HepG2 (cell line): ENCODE measurements at regions not wholly inside any gene's neighbourhood (a gene's known extent, or its start where the extent isn't known, plus 50 kb on each side); places are given as distances from the start of the nearest gene placed in this dataset.

ENCODE experiments used
- ATAC-seq: fragments of 200-7000 bp; cut with Tn5 transposase; 3 replicates; pipeline ENCODE4 v1.9.1; 2020; ENCODE audit warnings: mild to moderate bottlenecking, moderate library complexity
- BruUV-seq: library from RNA; stranded (reverse); fragments of 400-500 nt; replicated peaks from 2 replicates; lab custom pipeline; 2021; lab: Mats Ljungman, UMichigan
- CTCF ChIA-PET: fragments of 300-600 bp; formaldehyde crosslinking; extraction: SDS; loops from one replicate; lab custom pipeline; 2021; ENCODE audit warnings: low total read pairs, inconsistent platforms, low intra/inter-chr PET ratio; lab: Yijun Ruan, JAX
- POLR2A ChIA-PET: fragments of 350-600 bp; sonication (Branson Sonifier 250); formaldehyde crosslinking; loops from one replicate; lab custom pipeline; 2020; ENCODE audit warnings: antibody characterized with exemption, inconsistent platforms; lab: Yijun Ruan, JAX
- DNase-seq: peaks from one replicate; pipeline ENCODE4 v3.0.0-alpha.2; 2015; ENCODE audit warnings: low spot score
- FAIRE-seq: peaks from 3 replicates; lab custom pipeline; 2011; peaks lifted over from hg19 to GRCh38; lab: Jason Lieb, UNC
- H2AFZ ChIP-seq: one replicate; pipeline ENCODE4 v1.6.1; 2011; ENCODE audit warnings: low read length, inconsistent platforms
- H3K27ac ChIP-seq: fragments of 300-600 bp; 3 replicates; pipeline ENCODE4 v1.8.0; 2011; ENCODE audit warnings: mixed run types, mild to moderate bottlenecking, mixed read lengths, low read length, inconsistent platforms; ENCODE audit not compliant: insufficient read depth; ENCODE audit errors: extremely low read length
- H3K27me3 ChIP-seq, 2 experiments: fragments of 200-600 bp in 1 of 2; 2 replicates in 1 of 2; 3 replicates in 1 of 2; pipeline versions ENCODE4 v1.6.0 to v1.8.0; 2011; ENCODE audit warnings: low read length in 2 of 2, mild to moderate bottlenecking in 2 of 2, moderate library complexity in 2 of 2, inconsistent platforms in 1 of 2; ENCODE audit not compliant: insufficient read depth in 2 of 2, control insufficient read depth in 1 of 2
- H3K36me3 ChIP-seq, 2 experiments: fragments of 200-600 bp in 1 of 2; replicated peaks in 1 of 2; 2 replicates in 1 of 2; 3 replicates in 1 of 2; pipeline versions ENCODE4 v1.5.1 to v1.8.0; 2011; ENCODE audit warnings: low read length in 2 of 2, inconsistent platforms in 1 of 2; ENCODE audit not compliant: insufficient read depth in 2 of 2, control insufficient read depth in 1 of 2
- H3K4me1 ChIP-seq: 2 replicates; pipeline ENCODE4 v1.5.1; 2012; ENCODE audit warnings: low read length, inconsistent platforms; ENCODE audit not compliant: insufficient read depth
- H3K4me2 ChIP-seq: 2 replicates; pipeline ENCODE4 v1.6.0; 2011; ENCODE audit warnings: low read depth, low read length, inconsistent platforms
- H3K4me3 ChIP-seq, 3 experiments: fragments of 200-600 bp in 1 of 3; sonication (generic), shearing (Covaris generic) in 1 of 3; replicated peaks in 1 of 3; 2 replicates each; pipeline ENCODE4 v1.5.1; 2011 to 2016; ENCODE audit warnings: low read length in 3 of 3, inconsistent platforms in 2 of 3, low read depth in 2 of 3, mild to moderate bottlenecking in 2 of 3, control low read depth in 1 of 3, mixed read lengths in 1 of 3; ENCODE audit not compliant: insufficient read depth in 1 of 3
- H3K79me2 ChIP-seq: one replicate; pipeline ENCODE4 v1.6.1; 2011; ENCODE audit warnings: low read length, inconsistent platforms; ENCODE audit not compliant: insufficient read depth
- H3K9ac ChIP-seq: 2 replicates; pipeline ENCODE4 v1.6.0; 2011; ENCODE audit warnings: mild to moderate bottlenecking, low read depth, low read length, inconsistent platforms; ENCODE audit not compliant: insufficient read depth
- H3K9me3 ChIP-seq: 2 replicates; pipeline ENCODE4 v1.5.1; 2012; ENCODE audit warnings: mild to moderate bottlenecking, low read length
- H4K20me1 ChIP-seq: 2 replicates; pipeline ENCODE4 v1.6.0; 2011; ENCODE audit warnings: inconsistent platforms, mild to moderate bottlenecking, low read length, moderate library complexity; ENCODE audit not compliant: insufficient read depth
- BORCS8-MEF2B ChIP-seq: sonication (generic); formaldehyde crosslinking; IDR thresholded peaks from 2 replicates; pipeline ENCODE4 v1.8.0; 2022; ENCODE audit warnings: mild to moderate bottlenecking, missing genetic modification reagents
- CEBPG ChIP-seq: IDR thresholded peaks from 2 replicates; pipeline ENCODE4 v1.6.1; 2016
- FOXA3 ChIP-seq: IDR thresholded peaks from 2 replicates; pipeline ENCODE4 v1.6.1; 2016; ENCODE audit warnings: missing genetic modification reagents, missing compliant biosample characterization
- GATAD2A ChIP-seq: IDR thresholded peaks from 2 replicates; pipeline ENCODE4 v1.6.1; 2016
- HHEX ChIP-seq: IDR thresholded peaks from 2 replicates; pipeline ENCODE4 v1.6.1; 2016; ENCODE audit warnings: control low read depth
- HMG20A ChIP-seq: IDR thresholded peaks from 2 replicates; pipeline ENCODE4 v1.6.1; 2016; ENCODE audit warnings: borderline replicate concordance
- HNF4A ChIP-seq: sonication (generic); formaldehyde crosslinking; IDR thresholded peaks from 2 replicates; pipeline ENCODE4 v1.4.0; 2020; ENCODE audit warnings: missing genetic modification reagents
- NR2F2 ChIP-seq: IDR thresholded peaks from 2 replicates; pipeline ENCODE4 v1.6.1; 2012; ENCODE audit warnings: low read depth, inconsistent platforms, borderline replicate concordance
- NR2F6 ChIP-seq, 2 experiments: IDR thresholded peaks; 2 replicates each; pipeline ENCODE4 v1.6.1; 2016; ENCODE audit warnings: antibody characterized with exemption in 1 of 2, mild to moderate bottlenecking in 1 of 2
- SOX6 ChIP-seq, 2 experiments: fragments of 450-650 bp in 1 of 2; sonication (generic) in 1 of 2; formaldehyde crosslinking in 1 of 2; IDR thresholded peaks; 2 replicates each; pipeline versions ENCODE4 v1.4.0 to v1.6.1; 2017 to 2020; ENCODE audit warnings: antibody characterized with exemption in 1 of 2, mild to moderate bottlenecking in 1 of 2, missing genetic modification reagents in 1 of 2
- TBX2 ChIP-seq: sonication (generic); formaldehyde crosslinking; IDR thresholded peaks from 2 replicates; pipeline ENCODE4 v1.5.0; 2020; ENCODE audit warnings: missing genetic modification reagents, mild to moderate bottlenecking, borderline replicate concordance
- TBX3 ChIP-seq: fragments of 450-650 bp; IDR thresholded peaks from 2 replicates; pipeline ENCODE4 v1.6.1; 2017; ENCODE audit warnings: antibody characterized with exemption, mild to moderate bottlenecking, inconsistent platforms, borderline replicate concordance
- ZNF337 ChIP-seq: sonication (generic); formaldehyde crosslinking; IDR thresholded peaks from 2 replicates; pipeline ENCODE4 v1.5.1; 2020; ENCODE audit warnings: missing genetic modification reagents, low read depth, mild to moderate bottlenecking, borderline replicate concordance
- ZNF747 ChIP-seq: sonication (generic); formaldehyde crosslinking; IDR thresholded peaks from 2 replicates; pipeline ENCODE4 v1.8.1; 2023; ENCODE audit warnings: missing genetic modification reagents, mild to moderate bottlenecking, borderline replicate concordance
- ZNF790 ChIP-seq: sonication (generic); formaldehyde crosslinking; IDR thresholded peaks from 2 replicates; pipeline ENCODE4 v1.8.0; 2022; ENCODE audit warnings: missing genetic modification reagents, mild to moderate bottlenecking, borderline replicate concordance
- WGBS: methylation state at CpG from one replicate; pipeline ENCODE4 v1.1.6; 2017; ENCODE audit warnings: low lambda C conversion rate; 5-methylcytosine and 5-hydroxymethylcytosine counted together
- in situ Hi-C: cut with HindIII; loops from 2 replicates; pipeline ENCODE4 v1.10.0; 2017; ENCODE audit warnings: low pct_unique_long_range_greater_than_20kb; ENCODE audit not compliant: extremely low pct_ligation_motif_present
- intact Hi-C: fragments of 100-400 bp; cut with micrococcal nuclease; formaldehyde crosslinking; loops from one replicate; pipeline ENCODE4 v1.10.0; 2022; ENCODE audit not compliant: unreplicated experiment
- TF ChIP-seq, protein P1 (sequence below): IDR thresholded peaks from 2 replicates; pipeline ENCODE4 v1.6.1; 2016; ENCODE audit warnings: low read depth, missing genetic modification reagents, missing compliant biosample characterization
- TF ChIP-seq, protein P2 (sequence below): IDR thresholded peaks from 2 replicates; pipeline ENCODE4 v1.4.0; 2020; ENCODE audit warnings: mild to moderate bottlenecking, missing genetic modification reagents

DNA sequence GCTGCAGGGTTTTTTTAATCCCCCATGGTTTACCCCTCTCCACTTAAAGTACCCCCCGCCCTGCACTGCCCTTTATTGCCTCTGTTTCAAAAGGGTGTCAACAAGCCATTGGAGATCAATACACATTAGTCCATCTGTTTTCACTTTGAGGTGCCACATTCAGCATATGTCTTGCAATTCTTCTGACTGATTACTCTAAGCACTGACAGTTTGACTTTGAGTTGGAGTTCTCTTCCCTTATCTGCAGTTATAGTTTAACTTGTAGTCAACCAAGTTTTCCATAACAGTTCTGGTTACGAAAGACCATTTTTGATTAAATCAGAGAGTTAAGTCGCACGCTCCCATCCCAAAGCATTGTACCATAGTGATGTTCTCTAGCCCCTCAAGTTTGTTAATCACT, 260.8 kb upstream of the TBX3 start:
- intact Hi-C loops (no loop called here), in situ Hi-C loops (no loop called here)
- Histone ChIP-seq H4K20me1 (no peaks in the 10 kb centered on the region), H3K79me2 (no peaks in the 10 kb centered on the region), H3K4me3 (no peak overlapping the region), H3K9ac (no peak overlapping the region), H3K36me3 (no peaks in the 10 kb centered on the region), H3K27me3 (peaks cover 0 to 10% of the 10 kb centered on the region in 2 experiments; a peak in 2 of 5 replicates), H3K27ac (no peak overlapping the region), H3K4me1 (peaks cover 11% of the 10 kb centered on the region), H2AFZ (no peak overlapping the region), H3K4me2 (no peak overlapping the region), H3K9me3 (0 out of 2 replicates have a peak, but pooled peaks cover 3% of the 10 kb centered on the region)
- POLR2A ChIA-PET, result no interaction called here
- CTCF ChIA-PET, result no interaction called here
- WGBS, result 1% methylated on average over 4 of the region's 4 CpGs
- BruUV-seq, result no TSS peak
- peak; percentile 21 for FAIRE-seq
- peak; percentile 30 for DNase-seq
- ATAC-seq, result peak; percentile 60
- TF ChIP-seq CEBPG (CRISPR knock-in tag) (peak; percentile 20; the same call in 1 of the 2 replicates), TBX3 (peak; percentile 39; the same call in 1 of the 2 replicates), HHEX (CRISPR knock-in tag) (peak; percentile 91), HMG20A (CRISPR knock-in tag) (peak; percentile 13; the same call in 1 of the 2 replicates), TBX2 (CRISPR knock-in tag) (peak; percentile 87), HNF4A (peak; percentile 23; the same call in 1 of the 2 replicates), ZNF337 (no peak), NR2F6 (IDR thresholded peaks at IDR 0.05) (peak; percentile 16; the same call in 1 of the 2 replicates), NR2F6 (CRISPR knock-in tag; IDR thresholded peaks at IDR 0.05) (no peak), NR2F2 (0 out of 2 replicates have a peak, but pooled peaks have one; percentile 19), ZNF747 (no peak), BORCS8-MEF2B (CRISPR knock-in tag) (no peak), FOXA3 (peak; percentile 50; the same call in 1 of the 2 replicates), ZNF790 (CRISPR knock-in tag) (no peak), GATAD2A (CRISPR knock-in tag) (0 out of 2 replicates have a peak, but pooled peaks have one; percentile 24), SOX6 (IDR thresholded peaks at IDR 0.05) (no peak), SOX6 (CRISPR knock-in tag; IDR thresholded peaks at IDR 0.05) (peak; percentile 65)
- TF ChIP-seq, protein P1, sequence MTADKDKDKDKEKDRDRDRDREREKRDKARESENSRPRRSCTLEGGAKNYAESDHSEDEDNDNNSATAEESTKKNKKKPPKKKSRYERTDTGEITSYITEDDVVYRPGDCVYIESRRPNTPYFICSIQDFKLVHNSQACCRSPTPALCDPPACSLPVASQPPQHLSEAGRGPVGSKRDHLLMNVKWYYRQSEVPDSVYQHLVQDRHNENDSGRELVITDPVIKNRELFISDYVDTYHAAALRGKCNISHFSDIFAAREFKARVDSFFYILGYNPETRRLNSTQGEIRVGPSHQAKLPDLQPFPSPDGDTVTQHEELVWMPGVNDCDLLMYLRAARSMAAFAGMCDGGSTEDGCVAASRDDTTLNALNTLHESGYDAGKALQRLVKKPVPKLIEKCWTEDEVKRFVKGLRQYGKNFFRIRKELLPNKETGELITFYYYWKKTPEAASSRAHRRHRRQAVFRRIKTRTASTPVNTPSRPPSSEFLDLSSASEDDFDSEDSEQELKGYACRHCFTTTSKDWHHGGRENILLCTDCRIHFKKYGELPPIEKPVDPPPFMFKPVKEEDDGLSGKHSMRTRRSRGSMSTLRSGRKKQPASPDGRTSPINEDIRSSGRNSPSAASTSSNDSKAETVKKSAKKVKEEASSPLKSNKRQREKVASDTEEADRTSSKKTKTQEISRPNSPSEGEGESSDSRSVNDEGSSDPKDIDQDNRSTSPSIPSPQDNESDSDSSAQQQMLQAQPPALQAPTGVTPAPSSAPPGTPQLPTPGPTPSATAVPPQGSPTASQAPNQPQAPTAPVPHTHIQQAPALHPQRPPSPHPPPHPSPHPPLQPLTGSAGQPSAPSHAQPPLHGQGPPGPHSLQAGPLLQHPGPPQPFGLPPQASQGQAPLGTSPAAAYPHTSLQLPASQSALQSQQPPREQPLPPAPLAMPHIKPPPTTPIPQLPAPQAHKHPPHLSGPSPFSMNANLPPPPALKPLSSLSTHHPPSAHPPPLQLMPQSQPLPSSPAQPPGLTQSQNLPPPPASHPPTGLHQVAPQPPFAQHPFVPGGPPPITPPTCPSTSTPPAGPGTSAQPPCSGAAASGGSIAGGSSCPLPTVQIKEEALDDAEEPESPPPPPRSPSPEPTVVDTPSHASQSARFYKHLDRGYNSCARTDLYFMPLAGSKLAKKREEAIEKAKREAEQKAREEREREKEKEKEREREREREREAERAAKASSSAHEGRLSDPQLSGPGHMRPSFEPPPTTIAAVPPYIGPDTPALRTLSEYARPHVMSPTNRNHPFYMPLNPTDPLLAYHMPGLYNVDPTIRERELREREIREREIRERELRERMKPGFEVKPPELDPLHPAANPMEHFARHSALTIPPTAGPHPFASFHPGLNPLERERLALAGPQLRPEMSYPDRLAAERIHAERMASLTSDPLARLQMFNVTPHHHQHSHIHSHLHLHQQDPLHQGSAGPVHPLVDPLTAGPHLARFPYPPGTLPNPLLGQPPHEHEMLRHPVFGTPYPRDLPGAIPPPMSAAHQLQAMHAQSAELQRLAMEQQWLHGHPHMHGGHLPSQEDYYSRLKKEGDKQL (CRISPR knock-in tag), result peak; percentile 39; the same call in 1 of the 2 replicates
- TF ChIP-seq, protein P2, sequence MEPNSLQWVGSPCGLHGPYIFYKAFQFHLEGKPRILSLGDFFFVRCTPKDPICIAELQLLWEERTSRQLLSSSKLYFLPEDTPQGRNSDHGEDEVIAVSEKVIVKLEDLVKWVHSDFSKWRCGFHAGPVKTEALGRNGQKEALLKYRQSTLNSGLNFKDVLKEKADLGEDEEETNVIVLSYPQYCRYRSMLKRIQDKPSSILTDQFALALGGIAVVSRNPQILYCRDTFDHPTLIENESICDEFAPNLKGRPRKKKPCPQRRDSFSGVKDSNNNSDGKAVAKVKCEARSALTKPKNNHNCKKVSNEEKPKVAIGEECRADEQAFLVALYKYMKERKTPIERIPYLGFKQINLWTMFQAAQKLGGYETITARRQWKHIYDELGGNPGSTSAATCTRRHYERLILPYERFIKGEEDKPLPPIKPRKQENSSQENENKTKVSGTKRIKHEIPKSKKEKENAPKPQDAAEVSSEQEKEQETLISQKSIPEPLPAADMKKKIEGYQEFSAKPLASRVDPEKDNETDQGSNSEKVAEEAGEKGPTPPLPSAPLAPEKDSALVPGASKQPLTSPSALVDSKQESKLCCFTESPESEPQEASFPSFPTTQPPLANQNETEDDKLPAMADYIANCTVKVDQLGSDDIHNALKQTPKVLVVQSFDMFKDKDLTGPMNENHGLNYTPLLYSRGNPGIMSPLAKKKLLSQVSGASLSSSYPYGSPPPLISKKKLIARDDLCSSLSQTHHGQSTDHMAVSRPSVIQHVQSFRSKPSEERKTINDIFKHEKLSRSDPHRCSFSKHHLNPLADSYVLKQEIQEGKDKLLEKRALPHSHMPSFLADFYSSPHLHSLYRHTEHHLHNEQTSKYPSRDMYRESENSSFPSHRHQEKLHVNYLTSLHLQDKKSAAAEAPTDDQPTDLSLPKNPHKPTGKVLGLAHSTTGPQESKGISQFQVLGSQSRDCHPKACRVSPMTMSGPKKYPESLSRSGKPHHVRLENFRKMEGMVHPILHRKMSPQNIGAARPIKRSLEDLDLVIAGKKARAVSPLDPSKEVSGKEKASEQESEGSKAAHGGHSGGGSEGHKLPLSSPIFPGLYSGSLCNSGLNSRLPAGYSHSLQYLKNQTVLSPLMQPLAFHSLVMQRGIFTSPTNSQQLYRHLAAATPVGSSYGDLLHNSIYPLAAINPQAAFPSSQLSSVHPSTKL (CRISPR knock-in tag), result 0 out of 2 replicates have a peak, but pooled peaks have one; percentile 14
